Muscle of leg (tissue), 3 donors: ENCODE measurements at regions not wholly inside any gene's neighbourhood (a gene's known extent, or its start where the extent isn't known, plus 50 kb on each side); places are given as distances from the start of the nearest gene placed in this dataset.
"Not testable (repeated sequence)": the region's sequence is repeated elsewhere in the genome, so short reads cannot be mapped to it uniquely, and the experiment has no call there.

ENCODE experiments used
- DNase-seq: peaks from one replicate; pipeline ENCODE4 v3.0.0; 2013
- H3K27ac ChIP-seq: one replicate; pipeline ENCODE4 v1.5.1; 2013; ENCODE audit warnings: mild to moderate bottlenecking, low read length, control low read depth
- H3K27me3 ChIP-seq: one replicate; pipeline ENCODE4 v1.6.1; 2013; ENCODE audit warnings: low read length; ENCODE audit not compliant: control insufficient read depth, insufficient read depth
- H3K36me3 ChIP-seq: one replicate; pipeline ENCODE4 v1.6.1; 2013; ENCODE audit warnings: low read length; ENCODE audit not compliant: control insufficient read depth, insufficient read depth
- H3K4me1 ChIP-seq: one replicate; pipeline ENCODE4 v1.6.1; 2013; ENCODE audit warnings: low read length; ENCODE audit not compliant: control insufficient read depth, insufficient read depth
- H3K4me3 ChIP-seq: one replicate; pipeline ENCODE4 v1.5.1; 2013; ENCODE audit warnings: low read length, control low read depth
- H3K9me3 ChIP-seq: replicated peaks from 2 replicates; pipeline ENCODE4 v1.6.1; 2013; ENCODE audit warnings: low read depth, low read length; ENCODE audit not compliant: control insufficient read depth
- WGBS: methylation state at CpG from one replicate; pipeline ENCODE4 v1.1.5; 2013; ENCODE audit warnings: missing lambda C conversion rate; ENCODE audit not compliant: insufficient coverage; 5-methylcytosine and 5-hydroxymethylcytosine counted together

GRCh38 chr16:88329726-88330700 lies 52.7 kb upstream of the ZNF469 start:
- peaks cover 5% of the 10 kb centered on the region for H3K27me3 ChIP-seq
- H3K9me3 ChIP-seq, result no peaks in the 10 kb centered on the region
- no peak overlapping the region for H3K27ac ChIP-seq
- peaks cover 34% of the 10 kb centered on the region for H3K4me1 ChIP-seq
- H3K36me3 ChIP-seq, result no peaks in the 10 kb centered on the region
- DNase-seq, result no peak
- WGBS, result 87% methylated on average over 23 of the region's 25 CpGs
- no peak overlapping the region for H3K4me3 ChIP-seq

- H3K36me3 ChIP-seq, result no peaks in the 10 kb centered on the region
- WGBS, result 96% methylated on average over 15 of the region's 15 CpGs
- DNase-seq, result no peak
- H3K27me3 ChIP-seq, result peaks cover 5% of the 10 kb centered on the region
- no peak overlapping the region for H3K27ac ChIP-seq
- no peaks in the 10 kb centered on the region for H3K9me3 ChIP-seq
- peaks cover 44% of the 10 kb centered on the region for H3K4me1 ChIP-seq
- H3K4me3 ChIP-seq, result no peak overlapping the region
Observed at GRCh38 chr16:88330971-88331890, 51.5 kb upstream of the ZNF469 start.

- H3K9me3 ChIP-seq, result no peaks in the 10 kb centered on the region
- peaks cover 44% of the 10 kb centered on the region for H3K4me1 ChIP-seq
- 45% methylated on average over 17 of the region's 23 CpGs for WGBS
- peak; percentile 89 for DNase-seq
- H3K27ac ChIP-seq, result peak overlapping the region; percentile 51
- no peaks in the 10 kb centered on the region for H3K36me3 ChIP-seq
- no peak overlapping the region for H3K4me3 ChIP-seq
- no peaks in the 10 kb centered on the region for H3K27me3 ChIP-seq
Observed at GRCh38 chr16:88331989-88332920, 50.5 kb upstream of the ZNF469 start.

DNA sequence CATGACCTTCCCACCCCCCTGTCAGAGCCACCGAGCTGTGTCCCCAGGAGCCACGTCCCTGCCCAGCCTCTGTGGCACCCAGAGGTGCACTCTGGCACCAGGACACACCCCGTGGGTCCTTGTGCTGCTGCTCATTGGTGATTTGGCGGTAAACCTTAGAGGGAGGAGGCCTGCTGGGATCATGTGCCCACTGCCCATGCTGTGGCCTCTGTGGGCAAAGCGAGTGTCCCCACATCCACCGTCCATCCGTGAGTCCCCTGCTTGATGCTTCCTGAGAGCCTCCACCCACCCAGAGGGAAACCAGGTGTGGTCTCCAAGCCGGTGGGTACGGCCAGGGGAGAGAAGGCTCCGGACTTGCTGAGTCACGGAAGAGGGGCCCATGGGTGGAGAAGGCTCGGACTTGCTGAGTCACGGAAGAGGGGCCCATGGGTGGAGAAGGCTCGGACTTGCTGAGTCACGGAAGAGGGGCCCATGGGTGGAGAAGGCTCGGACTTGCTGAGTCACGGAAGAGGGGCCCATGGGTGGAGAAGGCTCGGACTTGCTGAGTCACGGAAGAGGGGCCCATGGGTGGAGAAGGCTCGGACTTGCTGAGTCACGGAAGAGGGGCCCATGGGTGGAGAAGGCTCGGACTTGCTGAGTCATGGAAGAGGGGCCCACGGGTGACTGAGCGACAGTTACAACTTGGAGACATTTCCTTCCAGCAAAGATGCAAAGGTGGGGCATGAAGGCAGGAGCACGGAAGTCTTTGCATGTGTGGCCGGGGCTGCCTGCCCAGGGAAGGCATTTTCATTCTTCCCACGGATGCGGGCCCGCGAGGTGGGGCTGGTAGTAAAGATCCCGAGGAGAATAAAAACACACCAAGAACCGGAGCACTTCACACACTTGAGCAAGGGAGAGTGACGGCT lies 49.6 kb upstream of the ZNF469 start:
- H3K27ac ChIP-seq, H3K4me3 ChIP-seq, DNase-seq, H3K36me3 ChIP-seq, H3K27me3 ChIP-seq, H3K9me3 ChIP-seq: not testable (repeated sequence)
- peaks cover 39% of the 10 kb centered on the region for H3K4me1 ChIP-seq
- 66% methylated on average over 10 of the region's 33 CpGs for WGBS
